Caco-2 (cell line): ENCODE measurements at regions not wholly inside any gene's neighbourhood (a gene's known extent, or its start where the extent isn't known, plus 50 kb on each side); places are given as distances from the start of the nearest gene placed in this dataset.

ENCODE experiments used
- BruUV-seq: library from RNA; stranded (reverse); fragments of 400-500 nt; replicated peaks from 2 replicates; lab custom pipeline; 2021; lab: Mats Ljungman, UMichigan
- CTCF ChIA-PET: fragments of 300-600 bp; sonication (Branson Sonifier 250); formaldehyde crosslinking; loops from one replicate; lab custom pipeline; 2022; ENCODE audit warnings: antibody characterized with exemption; lab: Charles Lee
- POLR2A ChIA-PET: fragments of 300-600 bp; sonication (Branson Sonifier 250); formaldehyde crosslinking; loops from one replicate; lab custom pipeline; 2022; ENCODE audit warnings: antibody characterized with exemption; lab: Charles Lee
- DNase-seq, 2 experiments: peaks; one replicate each; pipeline versions ENCODE4 v3.0.0 to v3.0.0-alpha.2; 2020 to 2022
- H3K27me3 ChIP-seq: replicated peaks from 2 replicates; pipeline ENCODE4 v1.6.0; 2011; ENCODE audit warnings: low read length; ENCODE audit not compliant: control insufficient read depth, insufficient read depth
- H3K36me3 ChIP-seq: 2 replicates; pipeline ENCODE4 v1.5.1; 2011; ENCODE audit warnings: low read length; ENCODE audit not compliant: control insufficient read depth, insufficient read depth
- H3K4me1 ChIP-seq: fragments of 250-450 bp; sonication (Bioruptor Pico); 2 replicates; pipeline ENCODE4 v1.5.1; 2020; ENCODE audit warnings: mild to moderate bottlenecking
- H3K4me3 ChIP-seq: 2 replicates; pipeline ENCODE4 v1.5.1; 2011; ENCODE audit warnings: low read depth, mild to moderate bottlenecking, control low read depth, low read length
- H3K9me3 ChIP-seq: fragments of 250-450 bp; sonication (Bioruptor Pico); 2 replicates; pipeline ENCODE4 v1.5.1; 2020; ENCODE audit warnings: mild to moderate bottlenecking, moderate library complexity
- H3K27ac Mint-ChIP-seq: one replicate; pipeline ENCODE4 v1.8.0; 2022; ENCODE audit warnings: mixed read lengths; ENCODE audit not compliant: unreplicated experiment
- H3K27me3 Mint-ChIP-seq: one replicate; pipeline ENCODE4 v1.8.0; 2022; ENCODE audit warnings: mixed read lengths; ENCODE audit not compliant: insufficient read depth, unreplicated experiment
- H3K36me3 Mint-ChIP-seq: one replicate; pipeline ENCODE4 v1.8.0; 2022; ENCODE audit warnings: mild to moderate bottlenecking, mixed read lengths; ENCODE audit not compliant: insufficient read depth, unreplicated experiment
- H3K4me1 Mint-ChIP-seq: one replicate; pipeline ENCODE4 v1.8.0; 2022; ENCODE audit warnings: low read depth, mixed read lengths; ENCODE audit not compliant: unreplicated experiment
- H3K4me3 Mint-ChIP-seq: one replicate; pipeline ENCODE4 v1.8.0; 2022; ENCODE audit warnings: mild to moderate bottlenecking, moderate library complexity, mixed read lengths; ENCODE audit not compliant: unreplicated experiment
- H3K9me3 Mint-ChIP-seq: one replicate; pipeline ENCODE4 v1.8.0; 2022; ENCODE audit warnings: mixed read lengths; ENCODE audit not compliant: unreplicated experiment
- CTCF ChIP-seq, 2 experiments: fragments of 200-600 bp in 1 of 2; IDR thresholded peaks; 1 replicate in 1 of 2; 2 replicates in 1 of 2; pipeline versions ENCODE4 v1.5.1 to v1.8.0; 2011 to 2022; ENCODE audit warnings: antibody characterized with exemption in 1 of 2, control low read depth in 1 of 2, inconsistent platforms in 1 of 2, low read depth in 1 of 2, low read length in 1 of 2, mild to moderate bottlenecking in 1 of 2, moderate library complexity in 1 of 2; ENCODE audit not compliant: insufficient read depth in 1 of 2, severe bottlenecking in 1 of 2, unreplicated experiment in 1 of 2
- intact Hi-C: fragments of 100-400 bp; cut with micrococcal nuclease; formaldehyde crosslinking; loops from one replicate; pipeline ENCODE4 v1.10.0; 2022; ENCODE audit not compliant: unreplicated experiment

GRCh38 chr21:34298534-34299167 is 65.2 kb upstream of the KCNE2 start:
- H3K27me3 Mint-ChIP-seq = peaks cover 8% of the 10 kb centered on the region
- no peak overlapping the region for H3K27ac Mint-ChIP-seq
- Histone ChIP-seq H3K9me3 (no peaks in the 10 kb centered on the region), H3K4me3 (no peak overlapping the region), H3K36me3 (no peaks in the 10 kb centered on the region), H3K4me1 (no peaks in the 10 kb centered on the region), H3K27me3 (no peaks in the 10 kb centered on the region)
- ChIA-PET CTCF (no interaction called here), POLR2A (no interaction called here)
- intact Hi-C loops = no loop called here
- H3K4me1 Mint-ChIP-seq = no peaks in the 10 kb centered on the region
- DNase-seq = no peak
- H3K9me3 Mint-ChIP-seq = no peaks in the 10 kb centered on the region
- no peak overlapping the region for H3K4me3 Mint-ChIP-seq
- H3K36me3 Mint-ChIP-seq = no peaks in the 10 kb centered on the region
- TF ChIP-seq CTCF (IDR thresholded peaks at IDR 0.05; ENCODE audit: insufficient read depth in 1 of 2, low read depth in 1 of 2, low read length in 1 of 2, severe bottlenecking in 1 of 2, unreplicated experiment in 1 of 2) = no peak
- BruUV-seq = no TSS peak

- Histone ChIP-seq H3K27me3 (no peaks in the 10 kb centered on the region), H3K4me1 (no peaks in the 10 kb centered on the region), H3K4me3 (no peak overlapping the region), H3K9me3 (no peaks in the 10 kb centered on the region), H3K36me3 (no peaks in the 10 kb centered on the region)
- no peak for DNase-seq
- CTCF ChIA-PET = no interaction called here
- H3K27ac Mint-ChIP-seq = no peak overlapping the region
- no peaks in the 10 kb centered on the region for H3K4me1 Mint-ChIP-seq
- POLR2A ChIA-PET = no interaction called here
- no peak overlapping the region for H3K4me3 Mint-ChIP-seq
- H3K27me3 Mint-ChIP-seq = peaks cover 10% of the 10 kb centered on the region
- intact Hi-C loops = no loop called here
- no TSS peak for BruUV-seq
- H3K36me3 Mint-ChIP-seq = no peaks in the 10 kb centered on the region
- TF ChIP-seq CTCF (IDR thresholded peaks at IDR 0.05; ENCODE audit: insufficient read depth in 1 of 2, low read depth in 1 of 2, low read length in 1 of 2, severe bottlenecking in 1 of 2, unreplicated experiment in 1 of 2) = no peak
- no peaks in the 10 kb centered on the region for H3K9me3 Mint-ChIP-seq
These were observed 64.7 kb upstream of the KCNE2 start for GRCh38 chr21:34299168-34299539.

- Mint-ChIP-seq H3K27ac (no peak overlapping the region), H3K9me3 (no peaks in the 10 kb centered on the region), H3K4me1 (no peaks in the 10 kb centered on the region), H3K27me3 (peaks cover 14% of the 10 kb centered on the region), H3K4me3 (no peak overlapping the region), H3K36me3 (no peaks in the 10 kb centered on the region)
- Histone ChIP-seq H3K27me3 (no peaks in the 10 kb centered on the region), H3K36me3 (no peaks in the 10 kb centered on the region), H3K4me3 (no peak overlapping the region), H3K9me3 (no peaks in the 10 kb centered on the region), H3K4me1 (no peaks in the 10 kb centered on the region)
- TF ChIP-seq CTCF (IDR thresholded peaks at IDR 0.05; ENCODE audit: insufficient read depth in 1 of 2, low read depth in 1 of 2, low read length in 1 of 2, severe bottlenecking in 1 of 2, unreplicated experiment in 1 of 2) = no peak
- no TSS peak for BruUV-seq
- CTCF ChIA-PET = interaction anchor here (0.7 kb wide), 1 partner anchor 209 kb away, joined by 3 read pairs; no protein-coding TSS in a partner anchor
- POLR2A ChIA-PET = no interaction called here
- intact Hi-C loops = loop anchor here (10.0 kb wide), 1 partner anchor 58 kb away; no protein-coding TSS in a partner anchor
- no peak for DNase-seq
These were observed 61.3 kb upstream of the KCNE2 start for GRCh38 chr21:34302521-34302920.
